Skeletal muscle satellite cell (primary cell): ENCODE measurements at regions not wholly inside any gene's neighbourhood (a gene's known extent, or its start where the extent isn't known, plus 50 kb on each side); places are given as distances from the start of the nearest gene placed in this dataset.
"Not testable (repeated sequence)": the region's sequence is repeated elsewhere in the genome, so short reads cannot be mapped to it uniquely, and the experiment has no call there.

Experiments used
- H3K27me3 ChIP-seq: 2 replicates; pipeline ENCODE4 v1.7.0; 2013; ENCODE audit warnings: low read length; ENCODE audit not compliant: control insufficient read depth, insufficient read depth
- H3K36me3 ChIP-seq: 2 replicates; pipeline ENCODE4 v1.7.0; 2013; ENCODE audit warnings: mild to moderate bottlenecking, control low read depth, low read length; ENCODE audit not compliant: insufficient read depth
- H3K4me1 ChIP-seq: 2 replicates; pipeline ENCODE4 v1.7.0; 2013; ENCODE audit warnings: low read length; ENCODE audit not compliant: control insufficient read depth, insufficient read depth
- H3K4me2 ChIP-seq: 2 replicates; pipeline ENCODE4 v1.7.0; 2013; ENCODE audit warnings: mild to moderate bottlenecking, low read length
- H3K4me3 ChIP-seq: 2 replicates; pipeline ENCODE4 v1.7.0; 2013; ENCODE audit warnings: low read length
- H3K9ac ChIP-seq: 2 replicates; pipeline ENCODE4 v1.7.0; 2013; ENCODE audit warnings: mild to moderate bottlenecking, low read depth, low read length, moderate library complexity
- H3K9me3 ChIP-seq: replicated peaks from 2 replicates; pipeline ENCODE4 v1.7.0; 2013; ENCODE audit warnings: mild to moderate bottlenecking, control low read depth, low read length

- H3K4me3 ChIP-seq, result no peak overlapping the region
- H3K4me1 ChIP-seq, result no peaks in the 10 kb centered on the region
- no peak overlapping the region for H3K4me2 ChIP-seq
- no peak overlapping the region for H3K9ac ChIP-seq
- no peaks in the 10 kb centered on the region for H3K36me3 ChIP-seq
- H3K9me3 ChIP-seq, result no peaks in the 10 kb centered on the region
- H3K27me3 ChIP-seq, result no peaks in the 10 kb centered on the region
Observed at GRCh38 chr6:91961236-91961635, 1374.4 kb upstream of the MAP3K7 start.

GRCh38 chr6:91941838-91942237 is 1355.0 kb upstream of the MAP3K7 start:
- Histone ChIP-seq H3K9me3 (no peaks in the 10 kb centered on the region), H3K4me1 (no peaks in the 10 kb centered on the region), H3K4me3 (no peak overlapping the region), H3K27me3 (no peaks in the 10 kb centered on the region), H3K36me3 (no peaks in the 10 kb centered on the region), H3K9ac (no peak overlapping the region), H3K4me2 (no peak overlapping the region)

- no peaks in the 10 kb centered on the region for H3K27me3 ChIP-seq
- no peaks in the 10 kb centered on the region for H3K4me1 ChIP-seq
- H3K4me3 ChIP-seq, result no peak overlapping the region
- H3K4me2 ChIP-seq, result no peak overlapping the region
- no peaks in the 10 kb centered on the region for H3K36me3 ChIP-seq
- H3K9ac ChIP-seq, result no peak overlapping the region
- H3K9me3 ChIP-seq, result no peaks in the 10 kb centered on the region
Observed at GRCh38 chr6:91940801-91941200, 1353.9 kb upstream of the MAP3K7 start.

GRCh38 chr6:91926827-91927226 is 1340.0 kb upstream of the MAP3K7 start:
- no peaks in the 10 kb centered on the region for H3K9me3 ChIP-seq
- no peak overlapping the region for H3K4me2 ChIP-seq
- H3K36me3 ChIP-seq, result no peaks in the 10 kb centered on the region
- H3K27me3 ChIP-seq, result no peaks in the 10 kb centered on the region
- no peak overlapping the region for H3K4me3 ChIP-seq
- H3K9ac ChIP-seq, result no peak overlapping the region
- no peaks in the 10 kb centered on the region for H3K4me1 ChIP-seq

- Histone ChIP-seq H3K36me3 (no peaks in the 10 kb centered on the region), H3K4me2 (no peak overlapping the region), H3K4me1 (no peaks in the 10 kb centered on the region)
Observed at GRCh38 chr6:91926361-91926760, 1339.5 kb upstream of the MAP3K7 start.

GRCh38 chr6:91911945-91912344 is 1325.1 kb upstream of the MAP3K7 start:
- Histone ChIP-seq H3K4me1 (no peaks in the 10 kb centered on the region), H3K27me3 (no peaks in the 10 kb centered on the region), H3K9me3 (no peaks in the 10 kb centered on the region), H3K4me3 (no peak overlapping the region), H3K36me3 (no peaks in the 10 kb centered on the region), H3K9ac (no peak overlapping the region), H3K4me2 (no peak overlapping the region)

More at GRCh38 chr6:91926361-91926760, 1339.5 kb upstream of the MAP3K7 start:
- no peaks in the 10 kb centered on the region for H3K9me3 ChIP-seq
- no peak overlapping the region for H3K9ac ChIP-seq
- H3K27me3 ChIP-seq, result no peaks in the 10 kb centered on the region
- no peak overlapping the region for H3K4me3 ChIP-seq

- Histone ChIP-seq H3K36me3 (no peaks in the 10 kb centered on the region), H3K27me3 (no peaks in the 10 kb centered on the region), H3K4me1 (no peaks in the 10 kb centered on the region), H3K4me2 (no peak overlapping the region), H3K4me3 (no peak overlapping the region), H3K9me3 (no peaks in the 10 kb centered on the region), H3K9ac (no peak overlapping the region)
Observed at GRCh38 chr6:91904586-91905164, 1317.8 kb upstream of the MAP3K7 start.

- no peaks in the 10 kb centered on the region for H3K27me3 ChIP-seq
- H3K9me3 ChIP-seq, result no peaks in the 10 kb centered on the region
Observed at GRCh38 chr6:91895599-91896285, 1308.9 kb upstream of the MAP3K7 start.

GRCh38 chr6:91886183-91886795 is 1299.4 kb upstream of the MAP3K7 start:
- H3K9me3 ChIP-seq, result no peaks in the 10 kb centered on the region
- H3K27me3 ChIP-seq, result no peaks in the 10 kb centered on the region
- no peak overlapping the region for H3K4me3 ChIP-seq
- no peaks in the 10 kb centered on the region for H3K4me1 ChIP-seq
- no peak overlapping the region for H3K9ac ChIP-seq
- H3K4me2 ChIP-seq, result no peak overlapping the region
- H3K36me3 ChIP-seq, result no peaks in the 10 kb centered on the region

More at GRCh38 chr6:91895599-91896285, 1308.9 kb upstream of the MAP3K7 start:
- Histone ChIP-seq H3K4me3 (no peak overlapping the region), H3K4me2 (no peak overlapping the region), H3K36me3 (no peaks in the 10 kb centered on the region), H3K4me1 (no peaks in the 10 kb centered on the region), H3K9ac (no peak overlapping the region)

GRCh38 chr6:91881791-91882190 is 1294.9 kb upstream of the MAP3K7 start:
- not testable (repeated sequence) for H3K9me3 ChIP-seq, H3K36me3 ChIP-seq, H3K4me1 ChIP-seq, H3K4me2 ChIP-seq, H3K9ac ChIP-seq, H3K27me3 ChIP-seq, H3K4me3 ChIP-seq

- no peak overlapping the region for H3K9ac ChIP-seq
- no peaks in the 10 kb centered on the region for H3K9me3 ChIP-seq
- H3K27me3 ChIP-seq, result no peaks in the 10 kb centered on the region
- no peaks in the 10 kb centered on the region for H3K4me1 ChIP-seq
- no peak overlapping the region for H3K4me2 ChIP-seq
- no peak overlapping the region for H3K4me3 ChIP-seq
- no peaks in the 10 kb centered on the region for H3K36me3 ChIP-seq
Observed at GRCh38 chr6:91879386-91879995, 1292.6 kb upstream of the MAP3K7 start.
